Neural cell (in vitro differentiated cells): ENCODE measurements at regions not wholly inside any gene's neighbourhood (a gene's known extent, or its start where the extent isn't known, plus 50 kb on each side); places are given as distances from the start of the nearest gene placed in this dataset.

Source experiments
- H2AFZ ChIP-seq: fragments of 200-600, 300-800 bp; sonication (generic), shearing (Covaris generic); 2 replicates; pipeline ENCODE4 v1.6.0; 2014; ENCODE audit warnings: low read depth, mild to moderate bottlenecking, antibody characterized with exemption, low read length, moderate library complexity
- H3F3A ChIP-seq: fragments of 200-600 bp; shearing (Covaris generic); 2 replicates; pipeline ENCODE4 v1.6.1; 2016; ENCODE audit warnings: mild to moderate bottlenecking, moderate library complexity, mixed read lengths, antibody characterized with exemption, low read length; ENCODE audit not compliant: insufficient read depth, poor library complexity, severe bottlenecking
- H3K27ac ChIP-seq: fragments of 200-600, 300-800 bp; sonication (generic), shearing (Covaris generic); 2 replicates; pipeline ENCODE4 v1.5.1; 2014; ENCODE audit warnings: mild to moderate bottlenecking, low read length, moderate library complexity
- H3K27me3 ChIP-seq: fragments of 300-800, 200-600 bp; sonication (generic), shearing (Covaris generic); 2 replicates; pipeline ENCODE4 v1.6.0; 2014; ENCODE audit warnings: mild to moderate bottlenecking, low read depth, low read length, moderate library complexity; ENCODE audit not compliant: insufficient read depth
- H3K36me3 ChIP-seq: fragments of 300-800, 200-600 bp; sonication (generic), shearing (Covaris generic); 2 replicates; pipeline ENCODE4 v1.5.1; 2014; ENCODE audit warnings: mild to moderate bottlenecking, antibody characterized with exemption, low read length, moderate library complexity; ENCODE audit not compliant: insufficient read depth
- H3K4me2 ChIP-seq: fragments of 300-800, 200-600 bp; sonication (generic), shearing (Covaris generic); 2 replicates; pipeline ENCODE4 v1.6.0; 2014; ENCODE audit warnings: mild to moderate bottlenecking, low read length
- H3K4me3 ChIP-seq: fragments of 300-800, 200-600 bp; sonication (generic), shearing (Covaris generic); 2 replicates; pipeline ENCODE4 v1.5.1; 2014; ENCODE audit warnings: mild to moderate bottlenecking, low read length, moderate library complexity
- H3K79me2 ChIP-seq: fragments of 200-600 bp; shearing (Covaris generic); replicated peaks from 2 replicates; pipeline ENCODE4 v1.6.0; 2014; ENCODE audit warnings: mild to moderate bottlenecking, low read length, moderate library complexity; ENCODE audit not compliant: insufficient read depth
- H3K9ac ChIP-seq: fragments of 300-800, 200-600 bp; sonication (generic), shearing (Covaris generic); 2 replicates; pipeline ENCODE4 v1.6.1; 2016; ENCODE audit warnings: mild to moderate bottlenecking, low read length, mixed read lengths
- H3K9me2 ChIP-seq: fragments of 200-600 bp; shearing (Covaris generic); 2 replicates; pipeline ENCODE4 v1.6.1; 2016; ENCODE audit warnings: mild to moderate bottlenecking, low read length, mixed read lengths; ENCODE audit not compliant: insufficient read depth
- H3K9me3 ChIP-seq: fragments of 200-600, 300-800 bp; sonication (generic), shearing (Covaris generic); 2 replicates; pipeline ENCODE4 v1.6.1; 2016; ENCODE audit warnings: mild to moderate bottlenecking, mixed run types, low read length, moderate library complexity, mixed read lengths
- H4K20me1 ChIP-seq: fragments of 200-600 bp; shearing (Covaris generic); 2 replicates; pipeline ENCODE4 v1.6.1; 2016; ENCODE audit warnings: mild to moderate bottlenecking, mixed run types; ENCODE audit not compliant: insufficient read depth
- CTCF ChIP-seq: fragments of 450-650 bp; IDR thresholded peaks from 2 replicates; pipeline ENCODE4 v1.5.1; 2014; ENCODE audit warnings: antibody characterized with exemption, mild to moderate bottlenecking, moderate library complexity; ENCODE audit not compliant: poor library complexity, severe bottlenecking
- EP300 ChIP-seq: fragments of 450-650 bp; conservative IDR thresholded peaks from 2 replicates; pipeline ENCODE4 v1.6.1; 2014; ENCODE audit warnings: antibody characterized with exemption, mild to moderate bottlenecking, moderate library complexity; ENCODE audit not compliant: poor library complexity, severe bottlenecking
- EZH2 ChIP-seq: fragments of 200-600, 300-800 bp; shearing (Covaris generic), sonication (generic); IDR thresholded peaks from 2 replicates; pipeline ENCODE4 v1.6.1; 2014; ENCODE audit warnings: antibody characterized with exemption, low read length, borderline replicate concordance, mild to moderate bottlenecking; ENCODE audit not compliant: insufficient read depth, poor library complexity, severe bottlenecking
- MXI1 ChIP-seq: fragments of 450-650 bp; conservative IDR thresholded peaks from 2 replicates; pipeline ENCODE4 v1.6.1; 2014; ENCODE audit warnings: antibody characterized with exemption, mild to moderate bottlenecking; ENCODE audit not compliant: poor library complexity, severe bottlenecking
- POLR2AphosphoS5 ChIP-seq: IDR thresholded peaks from 2 replicates; pipeline ENCODE4 v1.6.1; 2012
- RAD21 ChIP-seq: fragments of 450-650 bp; conservative IDR thresholded peaks from 2 replicates; pipeline ENCODE4 v1.6.1; 2014; ENCODE audit warnings: antibody characterized with exemption, mild to moderate bottlenecking, moderate library complexity
- SMC3 ChIP-seq: fragments of 450-650 bp; conservative IDR thresholded peaks from 2 replicates; pipeline ENCODE4 v1.6.1; 2014; ENCODE audit warnings: antibody characterized with exemption, mild to moderate bottlenecking, moderate library complexity; ENCODE audit not compliant: poor library complexity
- TAF1 ChIP-seq: IDR thresholded peaks from 2 replicates; pipeline ENCODE4 v1.6.1; 2012; ENCODE audit warnings: low read depth
- TF ChIP-seq, protein P1 (sequence below): IDR thresholded peaks from 2 replicates; pipeline ENCODE4 v1.6.1; 2012; ENCODE audit warnings: borderline replicate concordance

GRCh38 chr18:11247381-11247970, 98.1 kb upstream of the PIEZO2 start:
- no peak overlapping the region for H3K4me2 ChIP-seq
- H3K9ac ChIP-seq: no peak overlapping the region
- no peak overlapping the region for H3K4me3 ChIP-seq
- H3K27ac ChIP-seq: no peak overlapping the region
- H2AFZ ChIP-seq: no peak overlapping the region
- no peaks in the 10 kb centered on the region for H4K20me1 ChIP-seq
- no peaks in the 10 kb centered on the region for H3K79me2 ChIP-seq
- no peaks in the 10 kb centered on the region for H3F3A ChIP-seq
- H3K9me3 ChIP-seq: no peaks in the 10 kb centered on the region
- TF ChIP-seq POLR2AphosphoS5: no peak
- TF ChIP-seq, protein P1, sequence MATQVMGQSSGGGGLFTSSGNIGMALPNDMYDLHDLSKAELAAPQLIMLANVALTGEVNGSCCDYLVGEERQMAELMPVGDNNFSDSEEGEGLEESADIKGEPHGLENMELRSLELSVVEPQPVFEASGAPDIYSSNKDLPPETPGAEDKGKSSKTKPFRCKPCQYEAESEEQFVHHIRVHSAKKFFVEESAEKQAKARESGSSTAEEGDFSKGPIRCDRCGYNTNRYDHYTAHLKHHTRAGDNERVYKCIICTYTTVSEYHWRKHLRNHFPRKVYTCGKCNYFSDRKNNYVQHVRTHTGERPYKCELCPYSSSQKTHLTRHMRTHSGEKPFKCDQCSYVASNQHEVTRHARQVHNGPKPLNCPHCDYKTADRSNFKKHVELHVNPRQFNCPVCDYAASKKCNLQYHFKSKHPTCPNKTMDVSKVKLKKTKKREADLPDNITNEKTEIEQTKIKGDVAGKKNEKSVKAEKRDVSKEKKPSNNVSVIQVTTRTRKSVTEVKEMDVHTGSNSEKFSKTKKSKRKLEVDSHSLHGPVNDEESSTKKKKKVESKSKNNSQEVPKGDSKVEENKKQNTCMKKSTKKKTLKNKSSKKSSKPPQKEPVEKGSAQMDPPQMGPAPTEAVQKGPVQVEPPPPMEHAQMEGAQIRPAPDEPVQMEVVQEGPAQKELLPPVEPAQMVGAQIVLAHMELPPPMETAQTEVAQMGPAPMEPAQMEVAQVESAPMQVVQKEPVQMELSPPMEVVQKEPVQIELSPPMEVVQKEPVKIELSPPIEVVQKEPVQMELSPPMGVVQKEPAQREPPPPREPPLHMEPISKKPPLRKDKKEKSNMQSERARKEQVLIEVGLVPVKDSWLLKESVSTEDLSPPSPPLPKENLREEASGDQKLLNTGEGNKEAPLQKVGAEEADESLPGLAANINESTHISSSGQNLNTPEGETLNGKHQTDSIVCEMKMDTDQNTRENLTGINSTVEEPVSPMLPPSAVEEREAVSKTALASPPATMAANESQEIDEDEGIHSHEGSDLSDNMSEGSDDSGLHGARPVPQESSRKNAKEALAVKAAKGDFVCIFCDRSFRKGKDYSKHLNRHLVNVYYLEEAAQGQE: no peak
- no peak for TF ChIP-seq SMC3
- TF ChIP-seq EP300: no peak
- TF ChIP-seq MXI1: no peak
- no peak for TF ChIP-seq RAD21
- TF ChIP-seq CTCF: no peak
- no peak for TF ChIP-seq EZH2
- no peak for TF ChIP-seq TAF1
- no peaks in the 10 kb centered on the region for H3K27me3 ChIP-seq
- no peaks in the 10 kb centered on the region for H3K36me3 ChIP-seq
- H3K9me2 ChIP-seq: no peaks in the 10 kb centered on the region

- H3K27me3 ChIP-seq: no peaks in the 10 kb centered on the region
Measured at GRCh38 chr18:11246495-11247300, 97.3 kb upstream of the PIEZO2 start.

More at GRCh38 chr18:11246495-11247300, 97.3 kb upstream of the PIEZO2 start:
- Histone ChIP-seq H2AFZ (no peak overlapping the region), H3K4me3 (no peak overlapping the region), H3K4me2 (no peak overlapping the region), H4K20me1 (no peaks in the 10 kb centered on the region), H3K9me3 (no peaks in the 10 kb centered on the region), H3K27ac (no peak overlapping the region), H3F3A (no peaks in the 10 kb centered on the region), H3K36me3 (no peaks in the 10 kb centered on the region), H3K79me2 (no peaks in the 10 kb centered on the region), H3K9me2 (no peaks in the 10 kb centered on the region), H3K9ac (no peak overlapping the region)
- TF ChIP-seq CTCF (no peak), RAD21 (no peak), EP300 (no peak), POLR2AphosphoS5 (no peak), EZH2 (no peak), TAF1 (no peak), MXI1 (no peak), SMC3 (no peak)
- TF ChIP-seq, protein P1: no peak
